GM20000 (cell line): ENCODE measurements at regions not wholly inside any gene's neighbourhood (a gene's known extent, or its start where the extent isn't known, plus 50 kb on each side); places are given as distances from the start of the nearest gene placed in this dataset.

ENCODE experiments used
- DNase-seq: peaks from one replicate; pipeline ENCODE4 v3.0.0; 2012; ENCODE audit warnings: low spot score
- CTCF ChIP-seq: IDR thresholded peaks from 2 replicates; pipeline ENCODE4 v1.5.1; 2012; ENCODE audit warnings: mild to moderate bottlenecking, control low read depth; ENCODE audit errors: extremely low read depth, missing control alignments

GRCh38 chr2:62287899-62288880 lies 92.3 kb downstream of the B3GNT2 start:
- no peak for TF ChIP-seq CTCF
- no peak for DNase-seq

- DNase-seq: no peak
- no peak for TF ChIP-seq CTCF
Measured at GRCh38 chr2:62287282-62287681, 91.4 kb downstream of the B3GNT2 start.

- DNase-seq: no peak
- no peak for TF ChIP-seq CTCF
Measured at GRCh38 chr2:62286089-62286785, 90.3 kb downstream of the B3GNT2 start.

GRCh38 chr2:62284980-62285379 lies 89.1 kb downstream of the B3GNT2 start:
- TF ChIP-seq CTCF: no peak
- DNase-seq: no peak

- no peak for DNase-seq
- TF ChIP-seq CTCF: no peak
Measured at GRCh38 chr2:62284471-62284870, 88.6 kb downstream of the B3GNT2 start.

GRCh38 chr2:62283147-62283546 lies 87.2 kb downstream of the B3GNT2 start:
- DNase-seq: no peak
- no peak for TF ChIP-seq CTCF

- DNase-seq: no peak
- no peak for TF ChIP-seq CTCF
Measured at GRCh38 chr2:62281663-62282062, 85.7 kb downstream of the B3GNT2 start.
